ENCODE measurements at regions not wholly inside any gene's neighbourhood (a gene's known extent, or its start where the extent isn't known, plus 50 kb on each side); places are given as distances from the start of the nearest gene placed in this dataset.

GRCh38 chr5:82334856-82335255 lies 56.7 kb upstream of the RPS23 start:
- Histone ChIP-seq H3K27ac (ENCODE audit: low read depth, low read length, poor library complexity, severe bottlenecking) (no peak overlapping the region), H3K27me3 (replicated peaks; ENCODE audit: insufficient read depth, low read depth, low read length, poor library complexity) (no peaks in the 10 kb centered on the region), H3K4me1 (ENCODE audit: insufficient read depth, low read length, poor library complexity, severe bottlenecking) (no peaks in the 10 kb centered on the region), H3K9me3 (ENCODE audit: low read depth, low read length, poor library complexity, severe bottlenecking) (no peaks in the 10 kb centered on the region), H3K36me3 (ENCODE audit: insufficient read depth, low read length, poor library complexity, severe bottlenecking) (no peaks in the 10 kb centered on the region), H3K4me3 (ENCODE audit: low read depth, low read length, poor library complexity, severe bottlenecking) (no peak overlapping the region)
- ChIA-PET POLR2A (ENCODE audit: low non-redundant PET) (no interaction called here), CTCF (interaction anchor here (0.5 kb wide), 1 partner anchor 1096 kb away, joined by 4 read pairs; no protein-coding TSS in a partner anchor)
- intact Hi-C loops (cut with micrococcal nuclease; ENCODE audit: unreplicated experiment): no loop called here
- BruUV-seq (replicated peaks): no TSS peak
- DNase-seq (ENCODE audit: low spot score): no peak
- TF ChIP-seq CTCF (conservative IDR thresholded peaks at IDR 0.05; ENCODE audit: low read depth, low read length) (no peak), EZH2 (IDR thresholded peaks at IDR 0.05; ENCODE audit: borderline replicate concordance, low read depth, low read length, poor library complexity, severe bottlenecking) (no peak)

- no peak overlapping the region for H3K4me3 ChIP-seq (ENCODE audit: low read depth, low read length, poor library complexity, severe bottlenecking)
- ChIA-PET POLR2A (ENCODE audit: low non-redundant PET) (no interaction called here), CTCF (no interaction called here)
- no peaks in the 10 kb centered on the region for H3K36me3 ChIP-seq (ENCODE audit: insufficient read depth, low read length, poor library complexity, severe bottlenecking)
- no peaks in the 10 kb centered on the region for H3K9me3 ChIP-seq (ENCODE audit: low read depth, low read length, poor library complexity, severe bottlenecking)
- no peak for DNase-seq (ENCODE audit: low spot score)
- H3K4me1 ChIP-seq (ENCODE audit: insufficient read depth, low read length, poor library complexity, severe bottlenecking): no peaks in the 10 kb centered on the region
- TF ChIP-seq EZH2 (IDR thresholded peaks at IDR 0.05; ENCODE audit: borderline replicate concordance, low read depth, low read length, poor library complexity, severe bottlenecking): no peak
- TF ChIP-seq CTCF (conservative IDR thresholded peaks at IDR 0.05; ENCODE audit: low read depth, low read length): no peak
- no TSS peak for BruUV-seq (replicated peaks)
- intact Hi-C loops (cut with micrococcal nuclease; ENCODE audit: unreplicated experiment): no loop called here
- no peak overlapping the region for H3K27ac ChIP-seq (ENCODE audit: low read depth, low read length, poor library complexity, severe bottlenecking)
- no peaks in the 10 kb centered on the region for H3K27me3 ChIP-seq (replicated peaks; ENCODE audit: insufficient read depth, low read depth, low read length, poor library complexity)
These were observed 56.0 kb upstream of the RPS23 start for GRCh38 chr5:82334085-82334692.

- H3K36me3 ChIP-seq (ENCODE audit: insufficient read depth, low read length, poor library complexity, severe bottlenecking): no peaks in the 10 kb centered on the region
- ChIA-PET POLR2A (ENCODE audit: low non-redundant PET) (no interaction called here), CTCF (no interaction called here)
- TF ChIP-seq CTCF (conservative IDR thresholded peaks at IDR 0.05; ENCODE audit: low read depth, low read length) (no peak), EZH2 (IDR thresholded peaks at IDR 0.05; ENCODE audit: borderline replicate concordance, low read depth, low read length, poor library complexity, severe bottlenecking) (no peak)
- H3K4me3 ChIP-seq (ENCODE audit: low read depth, low read length, poor library complexity, severe bottlenecking): no peak overlapping the region
- intact Hi-C loops (cut with micrococcal nuclease; ENCODE audit: unreplicated experiment): no loop called here
- no peak overlapping the region for H3K27ac ChIP-seq (ENCODE audit: low read depth, low read length, poor library complexity, severe bottlenecking)
- no peaks in the 10 kb centered on the region for H3K27me3 ChIP-seq (replicated peaks; ENCODE audit: insufficient read depth, low read depth, low read length, poor library complexity)
- no TSS peak for BruUV-seq (replicated peaks)
- H3K9me3 ChIP-seq (ENCODE audit: low read depth, low read length, poor library complexity, severe bottlenecking): no peaks in the 10 kb centered on the region
- H3K4me1 ChIP-seq (ENCODE audit: insufficient read depth, low read length, poor library complexity, severe bottlenecking): no peaks in the 10 kb centered on the region
- no peak for DNase-seq (ENCODE audit: low spot score)
These were observed 54.9 kb upstream of the RPS23 start for GRCh38 chr5:82332886-82333615.

Data from A673 (cell line).